DMS 273 (cell line): ENCODE measurements at regions not wholly inside any gene's neighbourhood (a gene's known extent, or its start where the extent isn't known, plus 50 kb on each side); places are given as distances from the start of the nearest gene placed in this dataset.

Experiments used
- DNase-seq: peaks from one replicate; lab custom pipeline; 2025; ENCODE audit not compliant: unreplicated experiment; lab: John Stamatoyannopoulos, UW

- no peak for DNase-seq
These were observed 363.9 kb downstream of the MID1IP1 start for GRCh38 chrX:39165185-39165584.

DNA sequence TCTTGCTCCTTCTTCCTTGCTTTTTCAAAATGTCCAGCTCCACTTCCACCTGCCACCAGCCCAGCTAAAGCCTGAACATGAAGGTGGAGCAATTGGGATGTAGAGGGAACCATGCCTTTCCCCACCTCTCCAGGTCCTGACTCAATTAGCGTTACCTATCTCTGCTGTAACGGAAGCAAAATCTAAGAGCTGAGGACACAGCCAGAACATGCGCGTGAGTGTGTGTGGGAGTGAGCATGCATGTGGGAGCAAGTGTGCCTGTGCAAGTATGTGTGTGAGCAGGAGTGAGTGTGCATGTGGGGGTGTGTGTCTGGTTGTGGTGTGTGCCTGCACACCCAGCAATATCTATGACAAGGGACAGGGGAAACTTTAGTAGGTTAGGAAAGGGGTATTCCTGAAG lies 364.5 kb downstream of the MID1IP1 start:
- DNase-seq, result no peak

GRCh38 chrX:39167791-39168190 lies 366.5 kb downstream of the MID1IP1 start:
- DNase-seq, result no peak

GRCh38 chrX:39168609-39169008 lies 367.4 kb downstream of the MID1IP1 start:
- no peak for DNase-seq

- DNase-seq, result no peak
These were observed 368.7 kb downstream of the MID1IP1 start for GRCh38 chrX:39169976-39170375.

- no peak for DNase-seq
These were observed 369.2 kb downstream of the MID1IP1 start for GRCh38 chrX:39170464-39170863.

GRCh38 chrX:39171686-39172085 lies 370.4 kb downstream of the MID1IP1 start:
- DNase-seq, result no peak

DNA sequence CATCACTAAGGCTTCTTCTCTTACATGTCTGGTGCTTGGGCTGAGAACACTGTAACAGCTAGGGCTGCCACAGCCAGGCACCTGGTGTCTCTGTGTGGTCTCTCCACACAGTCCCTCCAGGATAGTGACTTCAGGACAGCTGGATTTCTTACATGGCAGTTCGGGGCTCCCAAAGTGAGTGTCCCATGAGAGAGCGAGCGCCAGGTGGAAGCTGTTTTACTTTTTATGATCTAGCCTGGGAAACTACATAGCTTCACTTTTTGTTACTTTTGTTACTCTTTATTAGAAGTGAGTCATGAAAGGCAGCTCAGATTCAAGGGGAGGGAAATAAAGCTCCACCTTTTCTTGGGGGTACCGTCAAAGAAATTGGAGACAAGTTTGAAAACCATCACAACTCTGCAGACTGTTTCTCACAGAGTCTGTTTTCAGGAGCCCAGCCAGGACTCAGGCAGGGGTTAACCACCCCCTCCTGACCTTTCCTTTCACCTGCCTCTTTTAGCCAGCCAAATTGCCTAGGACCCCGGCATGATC lies 373.0 kb downstream of the MID1IP1 start:
- DNase-seq, result no peak

- no peak for DNase-seq
These were observed 373.6 kb downstream of the MID1IP1 start for GRCh38 chrX:39174772-39175417.

- DNase-seq, result no peak
These were observed 374.3 kb downstream of the MID1IP1 start for GRCh38 chrX:39175418-39176057.

DNA sequence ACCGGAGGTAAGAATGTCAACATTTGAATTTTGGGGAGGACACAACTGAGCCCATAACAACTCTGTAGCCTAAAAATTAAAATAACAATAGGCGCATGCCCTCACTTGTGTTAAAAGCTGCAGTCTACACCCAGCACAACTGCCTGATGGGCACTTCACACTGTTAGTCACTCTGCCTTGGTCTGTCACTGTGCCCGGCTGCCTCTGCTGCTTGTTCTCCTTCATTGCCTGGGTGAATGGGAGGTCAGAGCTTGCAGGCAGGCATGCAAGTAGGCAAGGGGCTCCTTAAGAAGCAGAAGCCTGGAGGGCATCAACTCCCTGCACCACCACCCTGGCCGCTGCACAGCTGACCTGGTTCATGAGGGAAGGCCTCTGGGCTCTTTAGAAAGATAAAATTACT lies 374.8 kb downstream of the MID1IP1 start:
- no peak for DNase-seq

GRCh38 chrX:39189431-39189830 lies 388.2 kb downstream of the MID1IP1 start:
- DNase-seq, result no peak

GRCh38 chrX:39194673-39195072 lies 393.4 kb downstream of the MID1IP1 start:
- DNase-seq, result no peak

GRCh38 chrX:39195156-39195555 lies 393.9 kb downstream of the MID1IP1 start:
- no peak for DNase-seq

DNA sequence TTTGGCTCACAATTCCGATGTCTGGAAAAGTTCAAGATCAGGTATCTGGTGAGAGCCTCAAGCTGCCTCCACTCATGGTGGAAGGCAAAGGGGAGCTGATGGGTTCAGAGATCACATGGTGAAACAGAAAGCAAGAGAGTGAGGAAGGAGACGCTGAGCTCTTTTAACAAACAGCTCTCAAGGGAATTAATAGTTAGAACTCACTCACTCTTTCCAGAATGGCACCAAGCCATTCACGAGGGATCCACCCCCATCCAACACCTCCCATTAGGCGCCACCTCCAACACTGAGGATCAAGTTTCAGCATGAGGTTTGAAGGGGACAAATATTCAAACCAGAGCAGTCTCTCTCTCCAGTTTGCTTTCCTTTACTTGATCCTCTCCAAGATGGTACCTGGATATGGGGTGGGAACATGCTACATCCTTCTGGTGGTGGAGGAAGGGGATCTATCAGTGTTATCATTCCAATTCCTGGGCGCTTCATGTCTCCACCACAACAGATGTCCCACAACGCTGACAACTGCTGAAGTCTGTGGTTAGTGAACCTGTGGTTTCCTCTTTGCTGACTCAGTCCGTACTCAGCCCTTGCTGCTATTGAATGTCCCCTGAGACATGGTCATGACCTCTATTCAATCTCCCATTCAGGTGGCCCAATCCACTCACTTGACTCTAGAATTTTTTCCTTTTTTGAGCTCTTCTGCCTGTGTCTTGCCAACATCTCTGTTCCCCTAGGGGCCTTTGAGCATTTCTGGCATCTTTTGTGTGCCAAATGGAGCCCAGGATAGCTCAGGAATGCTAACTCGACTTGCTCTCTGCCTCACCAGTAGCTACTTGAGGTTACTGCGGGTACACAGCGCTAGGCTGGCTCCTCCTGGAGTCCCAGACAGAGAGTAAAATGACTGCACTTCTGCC lies 395.2 kb downstream of the MID1IP1 start:
- DNase-seq, result peak; percentile 75

DNA sequence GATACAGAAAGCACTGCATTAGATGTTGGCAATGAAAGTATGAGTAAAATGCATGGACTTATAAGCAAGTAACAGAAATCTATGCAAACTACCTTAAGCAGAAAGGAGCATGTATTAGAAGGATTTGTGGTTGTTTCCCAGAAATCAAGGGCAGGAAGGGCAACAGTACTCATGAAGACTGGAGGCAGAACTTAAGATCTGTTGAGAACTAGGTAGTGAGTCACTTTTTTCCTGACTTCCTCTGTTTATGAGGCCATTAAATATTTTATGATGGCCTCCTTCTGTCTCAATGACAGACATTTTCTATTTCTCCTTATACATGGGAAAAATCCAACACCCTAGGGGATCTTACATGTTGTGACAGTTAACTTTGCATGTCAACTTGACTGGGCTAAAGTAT lies 398.2 kb downstream of the MID1IP1 start:
- no peak for DNase-seq

DNA sequence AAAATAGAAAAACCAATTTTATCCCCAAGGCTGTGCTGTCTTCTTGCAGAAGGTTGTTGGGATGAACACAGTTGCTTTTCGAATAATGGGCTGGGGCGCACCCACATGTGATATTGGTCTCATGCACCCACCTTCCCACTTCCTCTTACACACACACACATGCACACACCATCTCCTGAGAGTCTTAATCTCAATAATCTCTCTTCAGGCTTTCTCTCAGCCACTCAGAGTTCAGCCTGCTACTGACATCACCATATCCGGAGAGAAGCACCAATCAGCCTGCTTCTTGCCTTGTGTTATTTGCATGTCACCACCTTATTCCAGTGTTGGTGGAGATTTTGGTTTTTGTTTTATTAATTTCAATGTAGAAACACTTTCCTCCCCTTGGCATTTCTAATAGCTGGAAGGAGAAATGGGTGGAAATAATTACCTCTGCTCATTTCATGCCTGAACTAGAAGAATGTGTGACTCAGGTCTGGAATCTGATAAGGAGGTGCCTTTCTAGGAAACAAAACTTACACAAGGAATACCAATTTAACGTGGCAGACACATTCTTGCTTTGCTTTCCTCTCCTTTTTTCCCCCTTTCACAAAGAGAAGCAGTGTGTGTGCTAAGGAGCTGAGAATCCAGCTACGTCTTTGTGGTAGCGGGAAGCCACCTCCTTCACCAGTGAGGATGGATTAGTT lies 400.2 kb downstream of the MID1IP1 start:
- peak; percentile 22 for DNase-seq

- DNase-seq, result no peak
These were observed 401.4 kb downstream of the MID1IP1 start for GRCh38 chrX:39202641-39203040.

GRCh38 chrX:39203427-39203826 lies 402.2 kb downstream of the MID1IP1 start:
- DNase-seq, result no peak

DNA sequence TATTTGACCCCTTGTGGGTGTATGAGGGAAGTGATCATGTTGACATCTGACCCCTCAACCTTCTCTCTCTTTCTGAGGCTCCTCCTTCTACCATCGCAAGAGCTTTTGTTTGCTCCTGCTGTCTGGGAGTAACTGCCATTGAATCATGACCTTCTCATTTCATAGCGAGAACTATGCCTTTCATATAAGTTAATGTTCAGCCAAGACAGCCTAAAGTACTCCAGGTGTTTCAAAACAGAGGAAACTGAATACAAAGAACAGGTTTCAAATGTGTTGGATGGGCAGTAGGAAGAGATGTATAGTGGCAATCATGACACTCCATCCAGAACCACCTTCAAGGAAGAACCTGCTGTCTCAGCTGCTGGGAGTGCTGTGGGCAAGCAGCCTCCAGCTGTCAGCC lies 403.1 kb downstream of the MID1IP1 start:
- no peak for DNase-seq

- no peak for DNase-seq
These were observed 403.7 kb downstream of the MID1IP1 start for GRCh38 chrX:39204945-39205344.
